ENCODE measurements at regions not wholly inside any gene's neighbourhood (a gene's known extent, or its start where the extent isn't known, plus 50 kb on each side); places are given as distances from the start of the nearest gene placed in this dataset.

GRCh38 chr2:228720895-228721294 lies 539.4 kb upstream of the SPHKAP start:
- H3K4me3 Mint-ChIP-seq (ENCODE audit: low read depth), result no peak overlapping the region
- DNase-seq (ENCODE audit: low spot score, unreplicated experiment), result no peak
- H3K4me1 Mint-ChIP-seq (ENCODE audit: low read depth), result no peaks in the 10 kb centered on the region
- no peak overlapping the region for H3K27ac Mint-ChIP-seq
- TF ChIP-seq CTCF (IDR thresholded peaks at IDR 0.05; ENCODE audit: unreplicated experiment), result no peak
- no peaks in the 10 kb centered on the region for H3K9me3 Mint-ChIP-seq (ENCODE audit: low read depth)
- H3K36me3 Mint-ChIP-seq (ENCODE audit: insufficient read depth), result no peaks in the 10 kb centered on the region
- H3K27me3 Mint-ChIP-seq, result no peaks in the 10 kb centered on the region

- Mint-ChIP-seq H3K36me3 (ENCODE audit: insufficient read depth) (no peaks in the 10 kb centered on the region), H3K4me3 (ENCODE audit: low read depth) (no peak overlapping the region), H3K27me3 (no peaks in the 10 kb centered on the region), H3K4me1 (ENCODE audit: low read depth) (no peaks in the 10 kb centered on the region), H3K9me3 (ENCODE audit: low read depth) (peaks cover 14% of the 10 kb centered on the region), H3K27ac (no peak overlapping the region)
- TF ChIP-seq CTCF (IDR thresholded peaks at IDR 0.05; ENCODE audit: unreplicated experiment), result no peak
- DNase-seq (ENCODE audit: low spot score, unreplicated experiment), result no peak
Observed at GRCh38 chr2:228709788-228710371, 528.4 kb upstream of the SPHKAP start.

GRCh38 chr2:228707846-228708245 lies 526.4 kb upstream of the SPHKAP start:
- Mint-ChIP-seq H3K27ac (no peak overlapping the region), H3K4me3 (ENCODE audit: low read depth) (no peak overlapping the region), H3K9me3 (ENCODE audit: low read depth) (no peaks in the 10 kb centered on the region), H3K27me3 (peaks cover 3% of the 10 kb centered on the region), H3K36me3 (ENCODE audit: insufficient read depth) (no peaks in the 10 kb centered on the region), H3K4me1 (ENCODE audit: low read depth) (no peaks in the 10 kb centered on the region)
- DNase-seq (ENCODE audit: low spot score, unreplicated experiment), result no peak
- no peak for TF ChIP-seq CTCF (IDR thresholded peaks at IDR 0.05; ENCODE audit: unreplicated experiment)

DNA sequence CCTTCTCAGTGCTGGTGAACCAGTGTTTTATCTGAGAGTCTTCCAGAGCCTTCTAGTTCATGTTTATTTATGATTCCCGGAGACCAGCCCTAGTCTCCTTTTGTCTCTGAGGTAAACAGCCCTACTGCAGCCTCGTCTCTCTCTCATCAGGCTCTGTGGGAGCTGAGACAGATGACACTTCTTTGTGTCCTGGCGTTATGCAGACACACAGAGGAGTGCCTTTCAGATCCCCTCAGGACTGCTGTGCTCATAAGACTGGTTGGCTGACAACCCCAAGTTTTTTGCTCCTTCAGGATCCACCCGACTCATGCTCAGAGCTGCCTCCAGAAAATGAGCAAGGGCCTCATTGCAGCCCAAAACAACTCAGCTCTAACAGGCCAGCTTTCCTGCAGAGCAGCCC lies 523.8 kb upstream of the SPHKAP start:
- no peaks in the 10 kb centered on the region for H3K9me3 Mint-ChIP-seq (ENCODE audit: low read depth)
- H3K4me3 Mint-ChIP-seq (ENCODE audit: low read depth), result no peak overlapping the region
- H3K27ac Mint-ChIP-seq, result no peak overlapping the region
- peaks cover 3% of the 10 kb centered on the region for H3K27me3 Mint-ChIP-seq
- no peak for TF ChIP-seq CTCF (IDR thresholded peaks at IDR 0.05; ENCODE audit: unreplicated experiment)
- H3K36me3 Mint-ChIP-seq (ENCODE audit: insufficient read depth), result no peaks in the 10 kb centered on the region
- DNase-seq (ENCODE audit: low spot score, unreplicated experiment), result no peak
- peaks cover 6% of the 10 kb centered on the region for H3K4me1 Mint-ChIP-seq (ENCODE audit: low read depth)

- peaks cover 3% of the 10 kb centered on the region for H3K27me3 Mint-ChIP-seq
- H3K27ac Mint-ChIP-seq, result no peak overlapping the region
- TF ChIP-seq CTCF (IDR thresholded peaks at IDR 0.05; ENCODE audit: unreplicated experiment), result no peak
- H3K4me3 Mint-ChIP-seq (ENCODE audit: low read depth), result no peak overlapping the region
- no peaks in the 10 kb centered on the region for H3K36me3 Mint-ChIP-seq (ENCODE audit: insufficient read depth)
- no peaks in the 10 kb centered on the region for H3K9me3 Mint-ChIP-seq (ENCODE audit: low read depth)
- DNase-seq (ENCODE audit: low spot score, unreplicated experiment), result no peak
- peaks cover 6% of the 10 kb centered on the region for H3K4me1 Mint-ChIP-seq (ENCODE audit: low read depth)
Observed at GRCh38 chr2:228703152-228703551, 521.7 kb upstream of the SPHKAP start.

All from progenitor cell of endocrine pancreas (in vitro differentiated cells).